ENCODE measurements at regions not wholly inside any gene's neighbourhood (a gene's known extent, or its start where the extent isn't known, plus 50 kb on each side); places are given as distances from the start of the nearest gene placed in this dataset.

GRCh38 chr20:57043669-57044268, 222.7 kb downstream of the BMP7 start:
- in situ Hi-C loops (cut with MboI; ENCODE audit: low sequenced_read_pairs), result no loop called here

- in situ Hi-C loops (cut with MboI; ENCODE audit: low sequenced_read_pairs), result no loop called here
Measured at GRCh38 chr20:57047281-57048026, 219.0 kb downstream of the BMP7 start.

GRCh38 chr20:57048027-57048869, 218.2 kb downstream of the BMP7 start:
- in situ Hi-C loops (cut with MboI; ENCODE audit: low sequenced_read_pairs), result no loop called here

- in situ Hi-C loops (cut with MboI; ENCODE audit: low sequenced_read_pairs), result no loop called here
Measured at GRCh38 chr20:57049296-57049695, 217.1 kb downstream of the BMP7 start.

GRCh38 chr20:57051096-57051495, 215.3 kb downstream of the BMP7 start:
- in situ Hi-C loops (cut with MboI; ENCODE audit: low sequenced_read_pairs), result no loop called here

- in situ Hi-C loops (cut with MboI; ENCODE audit: low sequenced_read_pairs), result no loop called here
Measured at GRCh38 chr20:57053067-57053466, 213.4 kb downstream of the BMP7 start.

GRCh38 chr20:57053793-57054552, 212.5 kb downstream of the BMP7 start:
- in situ Hi-C loops (cut with MboI; ENCODE audit: low sequenced_read_pairs), result no loop called here

- in situ Hi-C loops (cut with MboI; ENCODE audit: low sequenced_read_pairs), result no loop called here
Measured at GRCh38 chr20:57055345-57055744, 211.1 kb downstream of the BMP7 start.

GRCh38 chr20:57056651-57057050, 209.8 kb downstream of the BMP7 start:
- in situ Hi-C loops (cut with MboI; ENCODE audit: low sequenced_read_pairs), result no loop called here

- in situ Hi-C loops (cut with MboI; ENCODE audit: low sequenced_read_pairs), result no loop called here
Measured at GRCh38 chr20:57059055-57059596, 207.3 kb downstream of the BMP7 start.

- in situ Hi-C loops (cut with MboI; ENCODE audit: low sequenced_read_pairs), result no loop called here
Measured at GRCh38 chr20:57060407-57061050, 205.9 kb downstream of the BMP7 start.

GRCh38 chr20:57061051-57061900, 205.2 kb downstream of the BMP7 start:
- in situ Hi-C loops (cut with MboI; ENCODE audit: low sequenced_read_pairs), result no loop called here

- in situ Hi-C loops (cut with MboI; ENCODE audit: low sequenced_read_pairs), result no loop called here
Measured at GRCh38 chr20:57062241-57062640, 204.2 kb downstream of the BMP7 start.

- in situ Hi-C loops (cut with MboI; ENCODE audit: low sequenced_read_pairs), result no loop called here
Measured at GRCh38 chr20:57062696-57063270, 203.7 kb downstream of the BMP7 start.

- in situ Hi-C loops (cut with MboI; ENCODE audit: low sequenced_read_pairs), result no loop called here
Measured at GRCh38 chr20:57064836-57065235, 201.6 kb downstream of the BMP7 start.

- in situ Hi-C loops (cut with MboI; ENCODE audit: low sequenced_read_pairs), result no loop called here
Measured at GRCh38 chr20:57065646-57066045, 200.8 kb downstream of the BMP7 start.

GRCh38 chr20:57066126-57066900, 200.1 kb downstream of the BMP7 start:
- in situ Hi-C loops (cut with MboI; ENCODE audit: low sequenced_read_pairs), result no loop called here

GRCh38 chr20:57069442-57069841, 197.0 kb downstream of the BMP7 start:
- in situ Hi-C loops (cut with MboI; ENCODE audit: low sequenced_read_pairs), result no loop called here
